K562 (cell line): ENCODE measurements at regions not wholly inside any gene's neighbourhood (a gene's known extent, or its start where the extent isn't known, plus 50 kb on each side); places are given as distances from the start of the nearest gene placed in this dataset.

Experiments used
- ATAC-seq: fragments of 200-7000 bp; cut with Tn5 transposase; 3 replicates; pipeline ENCODE4 v1.9.1; 2020; ENCODE audit warnings: moderate library complexity
- BruUV-seq: library from RNA; stranded (reverse); fragments of 400-500 nt; replicated peaks from 2 replicates; lab custom pipeline; 2021; lab: Mats Ljungman, UMichigan
- CTCF ChIA-PET: fragments of 300-600 bp; formaldehyde crosslinking; extraction: SDS; loops from one replicate; lab custom pipeline; 2021; ENCODE audit warnings: low intra/inter-chr PET ratio; lab: Yijun Ruan, JAX
- POLR2A ChIA-PET: fragments of 300-600, 350-650 bp; sonication (Branson Sonifier 250); formaldehyde crosslinking; extraction: SDS; loops from one replicate; lab custom pipeline; 2021; ENCODE audit warnings: antibody characterized with exemption, inconsistent platforms; lab: Yijun Ruan, JAX
- DNase-seq, 4 experiments: peaks; one replicate each; pipeline versions ENCODE4 v3.0.0 to v3.0.0-alpha.2; 2011 to 2018; ENCODE audit warnings: low spot score in 3 of 4, mixed read lengths in 3 of 4; ENCODE audit errors: extremely low read depth in 1 of 4
- FAIRE-seq: peaks from 2 replicates; lab custom pipeline; 2011; peaks lifted over from hg19 to GRCh38; lab: Jason Lieb, UNC
- H2AFZ ChIP-seq: 2 replicates; pipeline ENCODE4 v1.6.0; 2011; ENCODE audit warnings: low read depth, low read length, control low read depth, inconsistent platforms
- H3K27ac ChIP-seq: fragments of 200-600 bp; 3 replicates; pipeline ENCODE4 v1.8.0; 2011; ENCODE audit warnings: low read depth, mild to moderate bottlenecking, control low read depth, inconsistent platforms, low read length, moderate library complexity, mixed read lengths; ENCODE audit errors: extremely low read depth
- H3K27me3 ChIP-seq, 2 experiments: fragments of 300-600 bp in 1 of 2; 2 replicates in 1 of 2; 3 replicates in 1 of 2; pipeline versions ENCODE4 v1.6.0 to v1.8.0; 2011; ENCODE audit warnings: inconsistent platforms in 2 of 2, low read length in 2 of 2, mild to moderate bottlenecking in 1 of 2, mixed read lengths in 1 of 2, moderate library complexity in 1 of 2; ENCODE audit not compliant: control insufficient read depth in 2 of 2, insufficient read depth in 2 of 2
- H3K36me3 ChIP-seq: fragments of 300-600 bp; 3 replicates; pipeline ENCODE4 v1.8.0; 2011; ENCODE audit warnings: mild to moderate bottlenecking, low read length, inconsistent platforms; ENCODE audit not compliant: control insufficient read depth, insufficient read depth
- H3K4me1 ChIP-seq, 2 experiments: fragments of 200-600 bp in 1 of 2; replicated peaks in 1 of 2; 2 replicates in 1 of 2; 3 replicates in 1 of 2; pipeline versions ENCODE4 v1.5.1 to v1.8.0; 2011; ENCODE audit warnings: inconsistent platforms in 2 of 2, low read length in 2 of 2, mild to moderate bottlenecking in 1 of 2, mixed read lengths in 1 of 2, moderate library complexity in 1 of 2; ENCODE audit not compliant: control insufficient read depth in 2 of 2, insufficient read depth in 2 of 2
- H3K4me2 ChIP-seq: 2 replicates; pipeline ENCODE4 v1.6.1; 2011; ENCODE audit warnings: low read length, control low read depth, inconsistent platforms, mixed read lengths; ENCODE audit not compliant: insufficient read depth
- H3K4me3 ChIP-seq: fragments of 200-600 bp; sonication (generic), shearing (Covaris generic); 2 replicates; pipeline ENCODE4 v1.5.1; 2016; ENCODE audit warnings: control low read depth, inconsistent platforms
- H3K79me2 ChIP-seq: fragments of 200-600 bp; 3 replicates; pipeline ENCODE4 v1.8.0; 2011; ENCODE audit warnings: low read length, inconsistent platforms; ENCODE audit not compliant: control insufficient read depth, insufficient read depth
- H3K9ac ChIP-seq, 2 experiments: 2 replicates each; pipeline versions ENCODE4 v1.6.0 to v1.6.1; 2011; ENCODE audit warnings: low read depth in 2 of 2, low read length in 2 of 2, control low read depth in 1 of 2, inconsistent platforms in 1 of 2, mild to moderate bottlenecking in 1 of 2, mixed read lengths in 1 of 2; ENCODE audit not compliant: insufficient read depth in 1 of 2
- H3K9me1 ChIP-seq: one replicate; pipeline ENCODE4 v1.6.0; 2011; ENCODE audit warnings: inconsistent platforms, mild to moderate bottlenecking, low read length, moderate library complexity; ENCODE audit not compliant: control insufficient read depth, insufficient read depth
- H3K9me3 ChIP-seq: replicated peaks from 2 replicates; pipeline ENCODE4 v1.5.1; 2011; ENCODE audit warnings: low read depth, low read length, inconsistent platforms; ENCODE audit not compliant: control insufficient read depth, insufficient read depth
- H4K20me1 ChIP-seq: replicated peaks from 2 replicates; pipeline ENCODE4 v1.6.1; 2011; ENCODE audit warnings: low read length, inconsistent platforms, mixed read lengths; ENCODE audit not compliant: control insufficient read depth, insufficient read depth
- CBFB ChIP-seq: sonication (generic); formaldehyde crosslinking; IDR thresholded peaks from 2 replicates; pipeline ENCODE4 v1.4.0; 2020; ENCODE audit warnings: mild to moderate bottlenecking, missing genetic modification reagents
- LARP7 ChIP-seq: fragments of 450-650 bp; IDR thresholded peaks from 2 replicates; pipeline ENCODE4 v1.6.1; 2016
- PRPF4 ChIP-seq: fragments of 200-400 bp; formaldehyde crosslinking; IDR thresholded peaks from one replicate; pipeline ENCODE4 v1.6.1; 2017; ENCODE audit warnings: low read length, low read depth, mild to moderate bottlenecking; ENCODE audit not compliant: insufficient read depth, poor library complexity, severe bottlenecking
- ZBTB5 ChIP-seq: fragments of 450-650 bp; IDR thresholded peaks from 2 replicates; pipeline ENCODE4 v1.6.1; 2017; ENCODE audit warnings: antibody characterized with exemption
- ZNF24 ChIP-seq: fragments of 450-650 bp; IDR thresholded peaks from 2 replicates; pipeline ENCODE4 v1.6.1; 2016
- ZNF274 ChIP-seq: IDR thresholded peaks from 2 replicates; pipeline ENCODE4 v1.6.1; 2011; ENCODE audit warnings: low read depth, mild to moderate bottlenecking, low read length, moderate library complexity, borderline replicate concordance
- WGBS: fragments of 100-300 bp; shearing (Covaris generic); methylation state at CpG from one replicate; pipeline ENCODE4 v1.1.6; 2016; ENCODE audit warnings: low coverage, mixed read lengths; ENCODE audit not compliant: insufficient coverage; ENCODE audit errors: missing lambda C conversion rate; 5-methylcytosine and 5-hydroxymethylcytosine counted together
- in situ Hi-C: fragments of 300-500 bp; cut with MboI; formaldehyde crosslinking; loops from 4 replicates; pipeline ENCODE4 v1.15.0; 2018; ENCODE audit warnings: inconsistent platforms, mixed read lengths
- intact Hi-C: fragments of 100-400 bp; cut with micrococcal nuclease; formaldehyde crosslinking; loops from 2 replicates; pipeline ENCODE4 v1.14.2; 2022
- TF ChIP-seq, protein P1 (sequence below): fragments of 200-600 bp; sonication (generic); IDR thresholded peaks from one replicate; pipeline ENCODE4 v1.6.1; 2012; ENCODE audit warnings: mild to moderate bottlenecking, low read depth, low read length, inconsistent platforms

GRCh38 chr1:83787246-83787998 is 211.5 kb downstream of the TTLL7 start:
- Histone ChIP-seq H3K27me3 (no peaks in the 10 kb centered on the region), H3K4me1 (no peaks in the 10 kb centered on the region), H3K27ac (no peak overlapping the region), H3K9me3 (no peaks in the 10 kb centered on the region), H4K20me1 (no peaks in the 10 kb centered on the region), H3K4me2 (no peak overlapping the region), H3K9ac (no peak overlapping the region), H2AFZ (no peak overlapping the region), H3K4me3 (no peak overlapping the region), H3K36me3 (no peaks in the 10 kb centered on the region), H3K79me2 (no peaks in the 10 kb centered on the region), H3K9me1 (no peaks in the 10 kb centered on the region)
- DNase-seq (no peak), FAIRE-seq (no peak), ATAC-seq (no peak)
- CTCF ChIA-PET = no interaction called here
- no TSS peak for BruUV-seq
- POLR2A ChIA-PET = no interaction called here
- intact Hi-C loops = no loop called here
- WGBS = 0% methylated on average over 3 of the region's 3 CpGs
- in situ Hi-C loops = no loop called here
- TF ChIP-seq ZNF274 (no peak), ZNF24 (no peak), PRPF4 (no peak), LARP7 (no peak), CBFB (CRISPR knock-in tag) (no peak), ZBTB5 (no peak)
- TF ChIP-seq, protein P1, sequence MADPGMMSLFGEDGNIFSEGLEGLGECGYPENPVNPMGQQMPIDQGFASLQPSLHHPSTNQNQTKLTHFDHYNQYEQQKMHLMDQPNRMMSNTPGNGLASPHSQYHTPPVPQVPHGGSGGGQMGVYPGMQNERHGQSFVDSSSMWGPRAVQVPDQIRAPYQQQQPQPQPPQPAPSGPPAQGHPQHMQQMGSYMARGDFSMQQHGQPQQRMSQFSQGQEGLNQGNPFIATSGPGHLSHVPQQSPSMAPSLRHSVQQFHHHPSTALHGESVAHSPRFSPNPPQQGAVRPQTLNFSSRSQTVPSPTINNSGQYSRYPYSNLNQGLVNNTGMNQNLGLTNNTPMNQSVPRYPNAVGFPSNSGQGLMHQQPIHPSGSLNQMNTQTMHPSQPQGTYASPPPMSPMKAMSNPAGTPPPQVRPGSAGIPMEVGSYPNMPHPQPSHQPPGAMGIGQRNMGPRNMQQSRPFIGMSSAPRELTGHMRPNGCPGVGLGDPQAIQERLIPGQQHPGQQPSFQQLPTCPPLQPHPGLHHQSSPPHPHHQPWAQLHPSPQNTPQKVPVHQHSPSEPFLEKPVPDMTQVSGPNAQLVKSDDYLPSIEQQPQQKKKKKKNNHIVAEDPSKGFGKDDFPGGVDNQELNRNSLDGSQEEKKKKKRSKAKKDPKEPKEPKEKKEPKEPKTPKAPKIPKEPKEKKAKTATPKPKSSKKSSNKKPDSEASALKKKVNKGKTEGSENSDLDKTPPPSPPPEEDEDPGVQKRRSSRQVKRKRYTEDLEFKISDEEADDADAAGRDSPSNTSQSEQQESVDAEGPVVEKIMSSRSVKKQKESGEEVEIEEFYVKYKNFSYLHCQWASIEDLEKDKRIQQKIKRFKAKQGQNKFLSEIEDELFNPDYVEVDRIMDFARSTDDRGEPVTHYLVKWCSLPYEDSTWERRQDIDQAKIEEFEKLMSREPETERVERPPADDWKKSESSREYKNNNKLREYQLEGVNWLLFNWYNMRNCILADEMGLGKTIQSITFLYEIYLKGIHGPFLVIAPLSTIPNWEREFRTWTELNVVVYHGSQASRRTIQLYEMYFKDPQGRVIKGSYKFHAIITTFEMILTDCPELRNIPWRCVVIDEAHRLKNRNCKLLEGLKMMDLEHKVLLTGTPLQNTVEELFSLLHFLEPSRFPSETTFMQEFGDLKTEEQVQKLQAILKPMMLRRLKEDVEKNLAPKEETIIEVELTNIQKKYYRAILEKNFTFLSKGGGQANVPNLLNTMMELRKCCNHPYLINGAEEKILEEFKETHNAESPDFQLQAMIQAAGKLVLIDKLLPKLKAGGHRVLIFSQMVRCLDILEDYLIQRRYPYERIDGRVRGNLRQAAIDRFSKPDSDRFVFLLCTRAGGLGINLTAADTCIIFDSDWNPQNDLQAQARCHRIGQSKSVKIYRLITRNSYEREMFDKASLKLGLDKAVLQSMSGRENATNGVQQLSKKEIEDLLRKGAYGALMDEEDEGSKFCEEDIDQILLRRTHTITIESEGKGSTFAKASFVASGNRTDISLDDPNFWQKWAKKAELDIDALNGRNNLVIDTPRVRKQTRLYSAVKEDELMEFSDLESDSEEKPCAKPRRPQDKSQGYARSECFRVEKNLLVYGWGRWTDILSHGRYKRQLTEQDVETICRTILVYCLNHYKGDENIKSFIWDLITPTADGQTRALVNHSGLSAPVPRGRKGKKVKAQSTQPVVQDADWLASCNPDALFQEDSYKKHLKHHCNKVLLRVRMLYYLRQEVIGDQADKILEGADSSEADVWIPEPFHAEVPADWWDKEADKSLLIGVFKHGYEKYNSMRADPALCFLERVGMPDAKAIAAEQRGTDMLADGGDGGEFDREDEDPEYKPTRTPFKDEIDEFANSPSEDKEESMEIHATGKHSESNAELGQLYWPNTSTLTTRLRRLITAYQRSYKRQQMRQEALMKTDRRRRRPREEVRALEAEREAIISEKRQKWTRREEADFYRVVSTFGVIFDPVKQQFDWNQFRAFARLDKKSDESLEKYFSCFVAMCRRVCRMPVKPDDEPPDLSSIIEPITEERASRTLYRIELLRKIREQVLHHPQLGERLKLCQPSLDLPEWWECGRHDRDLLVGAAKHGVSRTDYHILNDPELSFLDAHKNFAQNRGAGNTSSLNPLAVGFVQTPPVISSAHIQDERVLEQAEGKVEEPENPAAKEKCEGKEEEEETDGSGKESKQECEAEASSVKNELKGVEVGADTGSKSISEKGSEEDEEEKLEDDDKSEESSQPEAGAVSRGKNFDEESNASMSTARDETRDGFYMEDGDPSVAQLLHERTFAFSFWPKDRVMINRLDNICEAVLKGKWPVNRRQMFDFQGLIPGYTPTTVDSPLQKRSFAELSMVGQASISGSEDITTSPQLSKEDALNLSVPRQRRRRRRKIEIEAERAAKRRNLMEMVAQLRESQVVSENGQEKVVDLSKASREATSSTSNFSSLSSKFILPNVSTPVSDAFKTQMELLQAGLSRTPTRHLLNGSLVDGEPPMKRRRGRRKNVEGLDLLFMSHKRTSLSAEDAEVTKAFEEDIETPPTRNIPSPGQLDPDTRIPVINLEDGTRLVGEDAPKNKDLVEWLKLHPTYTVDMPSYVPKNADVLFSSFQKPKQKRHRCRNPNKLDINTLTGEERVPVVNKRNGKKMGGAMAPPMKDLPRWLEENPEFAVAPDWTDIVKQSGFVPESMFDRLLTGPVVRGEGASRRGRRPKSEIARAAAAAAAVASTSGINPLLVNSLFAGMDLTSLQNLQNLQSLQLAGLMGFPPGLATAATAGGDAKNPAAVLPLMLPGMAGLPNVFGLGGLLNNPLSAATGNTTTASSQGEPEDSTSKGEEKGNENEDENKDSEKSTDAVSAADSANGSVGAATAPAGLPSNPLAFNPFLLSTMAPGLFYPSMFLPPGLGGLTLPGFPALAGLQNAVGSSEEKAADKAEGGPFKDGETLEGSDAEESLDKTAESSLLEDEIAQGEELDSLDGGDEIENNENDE = no peak
